HCT116 (cell line): ENCODE measurements at regions not wholly inside any gene's neighbourhood (a gene's known extent, or its start where the extent isn't known, plus 50 kb on each side); places are given as distances from the start of the nearest gene placed in this dataset.

ENCODE experiments used
- ATAC-seq: fragments of 200-7000 bp; cut with Tn5 transposase; 2 replicates; pipeline ENCODE4 v1.9.1; 2020; ENCODE audit warnings: mild to moderate bottlenecking, moderate library complexity
- BruUV-seq: library from RNA; stranded (reverse); fragments of 400-500 nt; replicated peaks from 2 replicates; lab custom pipeline; 2021; lab: Mats Ljungman, UMichigan
- CTCF ChIA-PET: fragments of 300-600 bp; sonication (Branson Sonifier 250); formaldehyde crosslinking; loops from one replicate; lab custom pipeline; 2021; ENCODE audit warnings: antibody characterized with exemption; lab: Charles Lee
- POLR2A ChIA-PET: fragments of 300-600, 350-600 bp; sonication (Branson Sonifier 250); formaldehyde crosslinking; loops from one replicate; lab custom pipeline; 2021; ENCODE audit warnings: antibody characterized with exemption; lab: Charles Lee
- RAD21 ChIA-PET, 2 experiments: fragments of 300-600 bp; sonication (Branson Sonifier 250); formaldehyde crosslinking; loops; one replicate each; lab custom pipeline; 2023; ENCODE audit warnings: low total read pairs in 2 of 2; ENCODE audit not compliant: uncharacterized antibody in 2 of 2, unreplicated experiment in 2 of 2, low non-redundant PET in 1 of 2; lab: Charles Lee
- DNase-seq: peaks from one replicate; pipeline ENCODE4 v3.0.0-alpha.2; 2010; ENCODE audit warnings: low read depth, low spot score
- H2AFZ ChIP-seq: fragments of 200-600 bp; shearing (Covaris generic), sonication (generic); 2 replicates; pipeline ENCODE4 v1.6.1; 2017; ENCODE audit warnings: low read depth, mixed run types, mixed read lengths, antibody characterized with exemption, low read length; ENCODE audit not compliant: poor library complexity, severe bottlenecking
- H3K27ac ChIP-seq: 2 replicates; pipeline ENCODE4 v1.5.1; 2012; ENCODE audit warnings: low read depth, low read length
- H3K27me3 ChIP-seq: fragments of 200-600 bp; sonication (generic); 2 replicates; pipeline ENCODE4 v1.6.1; 2016; ENCODE audit warnings: mixed run types, low read length, mixed read lengths; ENCODE audit not compliant: insufficient read depth
- H3K36me3 ChIP-seq, 2 experiments: fragments of 200-500 bp in 1 of 2; fragments of 200-600 bp in 1 of 2; sonication (Bioruptor generic) in 1 of 2; sonication (generic) in 1 of 2; 2 replicates each; pipeline versions ENCODE4 v1.5.1 to v1.6.1; 2014 to 2016; ENCODE audit warnings: low read length in 2 of 2, inconsistent platforms in 1 of 2, mixed read lengths in 1 of 2, mixed run types in 1 of 2; ENCODE audit not compliant: insufficient read depth in 2 of 2, control insufficient read depth in 1 of 2
- H3K4me1 ChIP-seq, 2 experiments: fragments of 200-600 bp in 1 of 2; sonication (generic) in 1 of 2; 2 replicates each; pipeline versions ENCODE4 v1.5.1 to v1.6.1; 2012 to 2017; ENCODE audit warnings: low read length in 2 of 2, inconsistent platforms in 1 of 2, mild to moderate bottlenecking in 1 of 2, mixed read lengths in 1 of 2, mixed run types in 1 of 2, moderate library complexity in 1 of 2; ENCODE audit not compliant: insufficient read depth in 2 of 2, control insufficient read depth in 1 of 2
- H3K4me2 ChIP-seq: fragments of 200-600 bp; sonication (generic); 2 replicates; pipeline ENCODE4 v1.6.1; 2017; ENCODE audit warnings: mixed run types, low read length, mixed read lengths
- H3K4me3 ChIP-seq, 2 experiments: fragments of 200-600 bp in 1 of 2; sonication (generic) in 1 of 2; replicated peaks in 1 of 2; 2 replicates each; pipeline ENCODE4 v1.5.1; 2011 to 2016; ENCODE audit warnings: low read length in 2 of 2, control low read depth in 1 of 2, low read depth in 1 of 2, mild to moderate bottlenecking in 1 of 2, mixed read lengths in 1 of 2, mixed run types in 1 of 2
- H3K79me2 ChIP-seq: fragments of 200-600 bp; sonication (generic); 2 replicates; pipeline ENCODE4 v1.6.1; 2017; ENCODE audit warnings: mild to moderate bottlenecking, mixed run types, low read length, moderate library complexity, mixed read lengths; ENCODE audit not compliant: insufficient read depth
- H3K9ac ChIP-seq: fragments of 200-600 bp; sonication (generic); 2 replicates; pipeline ENCODE4 v1.6.1; 2016; ENCODE audit warnings: low read length, mixed read lengths
- H3K9me2 ChIP-seq: fragments of 200-600 bp; sonication (generic), shearing (Covaris generic); 2 replicates; pipeline ENCODE4 v1.6.1; 2017; ENCODE audit warnings: mixed run types, mild to moderate bottlenecking, moderate library complexity; ENCODE audit not compliant: insufficient read depth
- H3K9me3 ChIP-seq, 2 experiments: fragments of 200-500 bp in 1 of 2; fragments of 200-600 bp in 1 of 2; sonication (Bioruptor generic) in 1 of 2; sonication (generic) in 1 of 2; 2 replicates each; pipeline ENCODE4 v1.6.1; 2014 to 2017; ENCODE audit warnings: low read length in 2 of 2, mixed read lengths in 2 of 2, inconsistent platforms in 1 of 2, low read depth in 1 of 2, mild to moderate bottlenecking in 1 of 2, mixed run types in 1 of 2, moderate library complexity in 1 of 2; ENCODE audit not compliant: control insufficient read depth in 1 of 2, insufficient read depth in 1 of 2
- H4K20me1 ChIP-seq: fragments of 200-600 bp; sonication (generic), shearing (Covaris generic); 2 replicates; pipeline ENCODE4 v1.6.1; 2017; ENCODE audit warnings: mixed run types, mild to moderate bottlenecking, moderate library complexity; ENCODE audit not compliant: insufficient read depth
- CBX3 ChIP-seq: IDR thresholded peaks from 2 replicates; pipeline ENCODE4 v1.6.1; 2012; ENCODE audit warnings: low read depth
- CEBPB ChIP-seq: IDR thresholded peaks from 2 replicates; pipeline ENCODE4 v1.6.1; 2012; ENCODE audit warnings: low read depth
- ELF1 ChIP-seq: IDR thresholded peaks from 2 replicates; pipeline ENCODE4 v1.6.1; 2012; ENCODE audit warnings: low read depth, borderline replicate concordance
- EZH2 ChIP-seq: fragments of 200-600 bp; sonication (generic); IDR thresholded peaks from 2 replicates; pipeline ENCODE4 v1.6.1; 2017; ENCODE audit warnings: antibody characterized with exemption, mixed run types
- EZH2phosphoT487 ChIP-seq: fragments of 200-600 bp; IDR thresholded peaks from 2 replicates; pipeline ENCODE4 v1.6.1; 2018; ENCODE audit warnings: antibody characterized with exemption, borderline replicate concordance
- FOSL1 ChIP-seq: IDR thresholded peaks from 2 replicates; pipeline ENCODE4 v1.6.1; 2012; ENCODE audit warnings: low read depth
- JUND ChIP-seq: IDR thresholded peaks from 2 replicates; pipeline ENCODE4 v1.6.1; 2012
- MAX ChIP-seq: IDR thresholded peaks from 2 replicates; pipeline ENCODE4 v1.6.1; 2012
- POLR2AphosphoS5 ChIP-seq: IDR thresholded peaks from 2 replicates; pipeline ENCODE4 v1.6.1; 2011; ENCODE audit warnings: mild to moderate bottlenecking, low read depth, low read length, moderate library complexity
- RAD21 ChIP-seq: IDR thresholded peaks from 2 replicates; pipeline ENCODE4 v1.6.1; 2012; ENCODE audit warnings: low read depth, mild to moderate bottlenecking
- REST ChIP-seq: IDR thresholded peaks from 2 replicates; pipeline ENCODE4 v1.6.1; 2012; ENCODE audit warnings: low read depth
- SIN3A ChIP-seq: IDR thresholded peaks from 2 replicates; pipeline ENCODE4 v1.6.1; 2012; ENCODE audit warnings: low read depth
- SP1 ChIP-seq: IDR thresholded peaks from 2 replicates; pipeline ENCODE4 v1.6.1; 2012; ENCODE audit warnings: low read depth
- SRF ChIP-seq: IDR thresholded peaks from 2 replicates; pipeline ENCODE4 v1.6.1; 2012; ENCODE audit warnings: low read depth
- TCF7L2 ChIP-seq: IDR thresholded peaks from 2 replicates; pipeline ENCODE4 v1.7.0; 2011; ENCODE audit warnings: borderline replicate concordance, inconsistent platforms; ENCODE audit not compliant: insufficient read depth, insufficient read length; ENCODE audit errors: extremely low read depth
- YY1 ChIP-seq: IDR thresholded peaks from 2 replicates; pipeline ENCODE4 v1.6.1; 2011; ENCODE audit warnings: low read length, low read depth, moderate library complexity, mild to moderate bottlenecking; ENCODE audit not compliant: insufficient replicate concordance; ENCODE audit errors: extremely low read depth
- ZFX ChIP-seq: fragments of 450-650 bp; IDR thresholded peaks from 2 replicates; pipeline ENCODE4 v1.6.1; 2017
- intact Hi-C: fragments of 100-400 bp; cut with micrococcal nuclease; formaldehyde crosslinking; loops from 2 replicates; pipeline ENCODE4 v1.10.0; 2022
- TF ChIP-seq, protein P1 (sequence below), 3 experiments: fragments of 200-600 bp in 1 of 3; sonication (generic) in 1 of 3; IDR thresholded peaks in 2 of 3; conservative IDR thresholded peaks in 1 of 3; 2 replicates each; pipeline ENCODE4 v1.5.1; 2012 to 2017; ENCODE audit warnings: low read depth in 2 of 3, low read length in 2 of 3, antibody characterized with exemption in 1 of 3, borderline replicate concordance in 1 of 3, control low read depth in 1 of 3, mild to moderate bottlenecking in 1 of 3, mixed read lengths in 1 of 3, mixed run types in 1 of 3, moderate library complexity in 1 of 3; ENCODE audit not compliant: insufficient read depth in 1 of 3

DNA sequence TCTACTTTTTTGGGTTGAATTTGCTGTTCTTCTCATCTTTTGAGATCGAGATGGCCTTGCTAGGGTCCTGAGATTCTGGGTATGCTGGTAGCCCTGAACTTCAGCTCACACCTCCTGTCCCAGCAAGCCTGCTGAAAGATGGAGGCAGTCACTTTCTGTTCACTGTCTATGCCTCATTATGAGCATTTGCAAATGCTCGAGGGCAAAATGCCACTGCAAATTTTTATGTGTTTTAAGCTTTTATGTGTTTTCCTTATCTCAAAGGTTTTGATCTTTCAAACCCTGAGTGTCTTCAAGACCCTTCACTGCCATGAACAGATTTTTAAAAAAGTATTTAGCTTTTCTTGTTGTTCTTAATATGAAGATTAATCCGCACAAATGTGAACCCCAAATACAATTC lies 766.7 kb upstream of the HS6ST1 start:
- no peak overlapping the region for H3K4me3 ChIP-seq
- no peak for ATAC-seq
- CTCF ChIA-PET: no interaction called here
- no TSS peak for BruUV-seq
- H3K27ac ChIP-seq: no peak overlapping the region
- H4K20me1 ChIP-seq: no peaks in the 10 kb centered on the region
- H3K9ac ChIP-seq: no peak overlapping the region
- TF ChIP-seq REST (no peak), ZFX (no peak), EZH2phosphoT487 (no peak), POLR2AphosphoS5 (no peak), EZH2 (no peak), RAD21 (no peak), SIN3A (no peak), CBX3 (no peak), TCF7L2 (no peak), SRF (no peak), FOSL1 (no peak), ELF1 (no peak), JUND (no peak), MAX (no peak), YY1 (no peak), SP1 (no peak), CEBPB (no peak)
- TF ChIP-seq, protein P1, sequence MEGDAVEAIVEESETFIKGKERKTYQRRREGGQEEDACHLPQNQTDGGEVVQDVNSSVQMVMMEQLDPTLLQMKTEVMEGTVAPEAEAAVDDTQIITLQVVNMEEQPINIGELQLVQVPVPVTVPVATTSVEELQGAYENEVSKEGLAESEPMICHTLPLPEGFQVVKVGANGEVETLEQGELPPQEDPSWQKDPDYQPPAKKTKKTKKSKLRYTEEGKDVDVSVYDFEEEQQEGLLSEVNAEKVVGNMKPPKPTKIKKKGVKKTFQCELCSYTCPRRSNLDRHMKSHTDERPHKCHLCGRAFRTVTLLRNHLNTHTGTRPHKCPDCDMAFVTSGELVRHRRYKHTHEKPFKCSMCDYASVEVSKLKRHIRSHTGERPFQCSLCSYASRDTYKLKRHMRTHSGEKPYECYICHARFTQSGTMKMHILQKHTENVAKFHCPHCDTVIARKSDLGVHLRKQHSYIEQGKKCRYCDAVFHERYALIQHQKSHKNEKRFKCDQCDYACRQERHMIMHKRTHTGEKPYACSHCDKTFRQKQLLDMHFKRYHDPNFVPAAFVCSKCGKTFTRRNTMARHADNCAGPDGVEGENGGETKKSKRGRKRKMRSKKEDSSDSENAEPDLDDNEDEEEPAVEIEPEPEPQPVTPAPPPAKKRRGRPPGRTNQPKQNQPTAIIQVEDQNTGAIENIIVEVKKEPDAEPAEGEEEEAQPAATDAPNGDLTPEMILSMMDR (IDR thresholded peaks at IDR 0.05 in 2 of 3, conservative IDR thresholded peaks at IDR 0.05 in 1 of 3; ENCODE audit: borderline replicate concordance in 1 of 3, insufficient read depth in 1 of 3, low read depth in 2 of 3, low read length in 2 of 3): no peak
- H3K79me2 ChIP-seq: no peaks in the 10 kb centered on the region
- H3K9me2 ChIP-seq: no peaks in the 10 kb centered on the region
- no peaks in the 10 kb centered on the region for H3K9me3 ChIP-seq
- POLR2A ChIA-PET: no interaction called here
- H3K4me1 ChIP-seq: no peaks in the 10 kb centered on the region
- DNase-seq: no peak
- H3K27me3 ChIP-seq: peaks cover 20% of the 10 kb centered on the region
- intact Hi-C loops: no loop called here
- H3K4me2 ChIP-seq: no peak overlapping the region
- no peak overlapping the region for H2AFZ ChIP-seq
- no peaks in the 10 kb centered on the region for H3K36me3 ChIP-seq
- RAD21 ChIA-PET: no interaction called here
